Spleen (tissue), 7 donors: ENCODE measurements at regions not wholly inside any gene's neighbourhood (a gene's known extent, or its start where the extent isn't known, plus 50 kb on each side); places are given as distances from the start of the nearest gene placed in this dataset.

Experiments used
- POLR2A ChIP-seq, 3 donors: fragments of 450-650 bp; IDR thresholded peaks; one replicate each; pipeline ENCODE4 v1.5.1; 2017; ENCODE audit warnings: antibody characterized with exemption in 3 of 3, mild to moderate bottlenecking in 1 of 3
- TF ChIP-seq, protein P1 (sequence below), 11 experiments: fragments of 200-600 bp in 7 of 11; fragments of 450-650 bp in 4 of 11; sonication (generic) in 4 of 11; IDR thresholded peaks in 8 of 11; conservative IDR thresholded peaks in 3 of 11; 1 replicate in 7 of 11; 2 replicates in 4 of 11; pipeline versions ENCODE4 v1.4.0 to v1.8.0; 2016 to 2021; ENCODE audit warnings: antibody characterized with exemption in 11 of 11, inconsistent platforms in 4 of 11, mild to moderate bottlenecking in 1 of 11
- donor health status: DM: no; HTN: no; CAD: no; lungs with moderate emphysema.
- donor health status: DM: no; HTN: no; CAD: no.
- donor health status: DM: no; HTN: no; CAD: no.

- no peak for TF ChIP-seq POLR2A (IDR thresholded peaks at IDR 0.05)
- TF ChIP-seq, protein P1, sequence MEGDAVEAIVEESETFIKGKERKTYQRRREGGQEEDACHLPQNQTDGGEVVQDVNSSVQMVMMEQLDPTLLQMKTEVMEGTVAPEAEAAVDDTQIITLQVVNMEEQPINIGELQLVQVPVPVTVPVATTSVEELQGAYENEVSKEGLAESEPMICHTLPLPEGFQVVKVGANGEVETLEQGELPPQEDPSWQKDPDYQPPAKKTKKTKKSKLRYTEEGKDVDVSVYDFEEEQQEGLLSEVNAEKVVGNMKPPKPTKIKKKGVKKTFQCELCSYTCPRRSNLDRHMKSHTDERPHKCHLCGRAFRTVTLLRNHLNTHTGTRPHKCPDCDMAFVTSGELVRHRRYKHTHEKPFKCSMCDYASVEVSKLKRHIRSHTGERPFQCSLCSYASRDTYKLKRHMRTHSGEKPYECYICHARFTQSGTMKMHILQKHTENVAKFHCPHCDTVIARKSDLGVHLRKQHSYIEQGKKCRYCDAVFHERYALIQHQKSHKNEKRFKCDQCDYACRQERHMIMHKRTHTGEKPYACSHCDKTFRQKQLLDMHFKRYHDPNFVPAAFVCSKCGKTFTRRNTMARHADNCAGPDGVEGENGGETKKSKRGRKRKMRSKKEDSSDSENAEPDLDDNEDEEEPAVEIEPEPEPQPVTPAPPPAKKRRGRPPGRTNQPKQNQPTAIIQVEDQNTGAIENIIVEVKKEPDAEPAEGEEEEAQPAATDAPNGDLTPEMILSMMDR (IDR thresholded peaks at IDR 0.05 in 8 of 11, conservative IDR thresholded peaks at IDR 0.05 in 3 of 11): no peak
These were observed 296.7 kb upstream of the KCNH7 start for GRCh38 chr2:163135256-163135655.
